ENCODE measurements at regions not wholly inside any gene's neighbourhood (a gene's known extent, or its start where the extent isn't known, plus 50 kb on each side); places are given as distances from the start of the nearest gene placed in this dataset.
"Not testable (repeated sequence)": the region's sequence is repeated elsewhere in the genome, so short reads cannot be mapped to it uniquely, and the experiment has no call there.

GRCh38 chr9:90176901-90177300 lies 465.7 kb downstream of the DIRAS2 start:
- DNase-seq, result no peak

GRCh38 chr9:90180381-90180780 lies 462.2 kb downstream of the DIRAS2 start:
- peak; percentile 68 for DNase-seq

GRCh38 chr9:90188656-90189055 lies 454.0 kb downstream of the DIRAS2 start:
- no peak for DNase-seq

- peak; percentile 60 for DNase-seq
Observed at GRCh38 chr9:90189306-90189705, 453.3 kb downstream of the DIRAS2 start.

GRCh38 chr9:90192465-90192864 lies 450.2 kb downstream of the DIRAS2 start:
- DNase-seq, result not testable (repeated sequence)

- DNase-seq, result no peak
Observed at GRCh38 chr9:90198956-90199355, 443.7 kb downstream of the DIRAS2 start.

- no peak for DNase-seq
Observed at GRCh38 chr9:90201766-90202165, 440.9 kb downstream of the DIRAS2 start.

GRCh38 chr9:90204128-90204831 lies 438.3 kb downstream of the DIRAS2 start:
- DNase-seq, result peak; percentile 5

GRCh38 chr9:90213045-90213444 lies 429.6 kb downstream of the DIRAS2 start:
- peak; percentile 22 for DNase-seq

- DNase-seq, result peak; percentile 24
Observed at GRCh38 chr9:90219548-90220118, 423.0 kb downstream of the DIRAS2 start.

GRCh38 chr9:90221899-90222298 lies 420.7 kb downstream of the DIRAS2 start:
- not testable (repeated sequence) for DNase-seq

- peak; percentile 46 for DNase-seq
Observed at GRCh38 chr9:90226839-90227338, 415.7 kb downstream of the DIRAS2 start.

GRCh38 chr9:90233081-90233480 lies 409.5 kb downstream of the DIRAS2 start:
- not testable (repeated sequence) for DNase-seq

GRCh38 chr9:90240541-90240940 lies 402.1 kb downstream of the DIRAS2 start:
- DNase-seq, result no peak

- no peak for DNase-seq
Observed at GRCh38 chr9:90245661-90246060, 397.0 kb downstream of the DIRAS2 start.

- DNase-seq, result no peak
Observed at GRCh38 chr9:90249094-90249493, 393.5 kb downstream of the DIRAS2 start.

- peak; percentile 46 for DNase-seq
Observed at GRCh38 chr9:90251316-90251715, 391.3 kb downstream of the DIRAS2 start.

GRCh38 chr9:90256345-90256744 lies 386.3 kb downstream of the DIRAS2 start:
- DNase-seq, result peak; percentile 24

GRCh38 chr9:90259311-90260246 lies 383.0 kb downstream of the DIRAS2 start:
- no peak for DNase-seq

- DNase-seq, result no peak
Observed at GRCh38 chr9:90261698-90262097, 380.9 kb downstream of the DIRAS2 start.

- no peak for DNase-seq
Observed at GRCh38 chr9:90268613-90269012, 374.0 kb downstream of the DIRAS2 start.

GRCh38 chr9:90271707-90272106 lies 370.9 kb downstream of the DIRAS2 start:
- no peak for DNase-seq

- DNase-seq, result no peak
Observed at GRCh38 chr9:90274725-90275124, 367.9 kb downstream of the DIRAS2 start.
